ENCODE measurements at regions not wholly inside any gene's neighbourhood (a gene's known extent, or its start where the extent isn't known, plus 50 kb on each side); places are given as distances from the start of the nearest gene placed in this dataset.

DNA sequence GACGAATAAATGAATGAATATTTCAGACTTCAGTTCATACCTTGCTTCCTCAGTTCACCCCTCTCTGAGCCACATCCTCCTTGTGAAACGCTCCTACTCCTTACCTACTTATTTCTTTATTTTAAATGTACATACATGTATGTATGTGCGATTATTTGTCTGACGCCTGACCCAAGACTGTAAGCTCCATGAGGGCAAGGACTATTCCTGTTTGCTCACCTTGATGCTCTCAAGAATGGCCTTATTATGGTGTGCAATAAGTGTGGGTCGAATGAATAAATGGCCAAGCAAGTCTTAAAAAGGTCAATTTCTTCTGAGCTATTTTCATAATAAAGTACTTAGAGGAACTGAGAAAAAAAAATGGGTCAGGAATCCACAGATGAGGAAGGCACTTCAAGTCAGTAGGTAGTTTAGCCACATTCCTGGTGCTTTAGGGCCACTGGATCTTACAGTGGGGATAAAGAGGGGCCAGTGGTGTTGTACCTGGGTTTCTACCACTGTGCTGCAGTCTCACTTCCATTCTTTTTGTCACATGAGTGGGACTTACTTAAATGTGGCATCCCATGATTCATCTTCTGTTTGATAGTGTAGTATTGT is 74.7 kb downstream of the SDC1 start:
- no peak for DNase-seq

DNA sequence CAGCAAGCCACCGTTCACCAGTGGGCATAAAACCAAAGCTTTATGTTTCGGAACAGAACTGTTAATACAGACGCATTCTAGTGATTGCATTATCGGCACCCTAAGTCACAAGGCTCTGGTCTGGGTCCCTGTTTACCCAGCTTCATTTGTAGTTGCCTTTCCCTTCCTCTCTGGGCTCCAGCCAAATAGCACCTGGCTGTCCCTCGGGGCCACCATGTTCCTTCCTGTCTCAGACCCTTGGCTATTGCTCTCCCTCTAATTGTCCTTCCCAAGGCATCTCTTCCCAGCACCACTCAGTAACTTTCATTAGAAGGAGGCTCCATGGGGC is 75.3 kb downstream of the SDC1 start:
- DNase-seq, result no peak

GRCh38 chr2:20148923-20149702 is 75.8 kb downstream of the SDC1 start:
- no peak for DNase-seq

DNA sequence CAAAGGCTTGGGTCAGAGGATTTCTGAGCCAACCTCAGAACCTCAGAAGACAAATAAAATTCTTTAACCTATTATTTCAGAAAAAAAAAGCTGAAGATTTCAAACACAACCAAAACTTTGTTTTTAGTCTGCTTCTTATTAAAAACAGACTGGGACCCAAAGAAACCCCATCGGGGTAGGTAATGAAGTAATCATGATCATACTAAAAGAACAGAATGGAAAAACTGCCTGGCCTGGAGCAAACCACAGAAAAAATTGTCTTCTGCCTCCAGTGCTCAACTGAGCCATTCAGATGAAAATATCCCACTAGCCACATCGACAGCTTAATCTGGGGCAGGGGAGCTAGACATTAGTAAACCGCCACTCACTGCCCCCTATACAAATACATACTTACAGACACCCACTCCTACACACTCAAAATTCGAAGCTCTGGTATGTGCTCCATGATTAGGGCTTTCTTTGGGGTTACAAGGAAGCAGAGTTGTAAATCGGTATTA is 76.5 kb downstream of the SDC1 start:
- no peak for DNase-seq

DNA sequence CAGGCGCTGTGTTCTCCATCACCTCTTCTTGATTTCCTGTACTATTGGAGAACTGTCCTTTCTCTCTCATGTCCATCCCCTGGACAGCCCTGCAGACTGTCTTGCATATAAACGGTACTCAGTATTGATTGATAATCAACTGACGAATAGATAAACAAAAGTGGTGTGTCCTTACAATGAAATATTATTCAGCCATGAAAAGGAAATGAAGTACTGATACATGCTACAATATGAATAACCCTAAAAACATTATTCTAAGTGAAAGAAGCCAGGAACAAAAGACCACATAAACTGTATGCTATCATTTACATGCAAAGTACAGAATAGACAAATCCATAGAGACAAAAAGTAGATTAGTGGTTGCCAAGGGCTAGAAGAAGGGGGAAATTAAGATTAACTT is 77.6 kb downstream of the SDC1 start:
- DNase-seq, result no peak

DNA sequence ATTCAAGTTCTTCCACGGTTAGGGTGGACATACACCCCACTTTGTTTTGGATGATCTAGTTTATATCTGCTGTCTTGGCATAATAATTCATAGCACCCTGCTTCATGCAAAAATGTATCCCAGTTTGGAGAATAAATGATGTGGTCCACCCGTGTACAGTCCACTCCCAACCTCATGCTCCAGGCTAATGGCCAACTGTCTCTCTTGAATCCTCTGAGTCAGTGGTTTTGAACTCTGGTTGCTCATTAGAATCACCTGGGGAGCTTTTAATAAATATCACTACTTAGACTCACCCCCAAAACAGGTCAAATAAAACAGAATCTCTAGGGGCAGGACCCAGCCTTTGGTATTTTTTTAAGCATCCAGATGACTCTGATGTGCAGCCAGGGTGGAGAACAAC is 78.5 kb downstream of the SDC1 start:
- no peak for DNase-seq

GRCh38 chr2:20145497-20146193 is 79.3 kb downstream of the SDC1 start:
- DNase-seq, result no peak

DNA sequence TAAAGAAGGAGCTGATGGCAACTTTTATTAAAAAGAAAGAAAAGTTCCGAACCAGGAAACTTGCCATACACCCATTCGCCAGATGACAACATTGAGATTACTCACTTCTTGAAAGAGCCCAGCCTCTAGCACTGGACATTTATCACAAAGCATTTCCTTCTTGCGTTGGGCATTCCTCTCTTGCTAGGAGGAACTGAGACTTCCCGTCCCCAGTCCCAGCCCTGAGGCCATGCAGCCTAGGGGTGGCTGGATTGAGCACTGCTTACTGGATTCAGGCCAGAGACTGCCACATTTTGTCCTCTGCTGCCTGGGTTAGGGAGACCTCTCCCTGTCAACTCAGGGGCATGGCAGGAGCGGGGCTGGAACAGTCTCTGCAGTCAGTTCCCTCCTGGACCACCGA is 80.1 kb downstream of the SDC1 start:
- DNase-seq, result no peak

DNA sequence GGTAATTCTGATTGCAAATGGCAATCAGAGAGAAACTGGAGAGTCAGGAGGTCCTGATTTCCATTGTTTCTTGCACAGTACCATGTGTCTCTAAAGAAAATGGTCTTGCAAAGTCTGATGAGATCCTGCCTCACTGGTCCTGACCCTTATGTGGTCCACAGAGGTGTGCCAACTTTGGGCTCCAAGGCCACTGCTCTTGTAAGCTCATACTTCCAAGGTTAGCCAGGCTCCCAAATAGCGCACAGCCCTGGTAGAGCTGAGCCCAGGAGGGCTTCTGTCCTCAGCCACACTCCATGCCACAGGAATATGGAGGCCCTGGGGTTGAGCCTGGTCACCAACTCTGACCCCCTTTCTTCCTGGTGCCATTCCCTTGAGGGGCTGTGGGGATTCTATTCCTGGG is 80.7 kb downstream of the SDC1 start:
- no peak for DNase-seq

GRCh38 chr2:20143263-20143662 is 81.7 kb downstream of the SDC1 start:
- DNase-seq, result no peak

- no peak for DNase-seq
These were observed 83.1 kb downstream of the SDC1 start for GRCh38 chr2:20141806-20142205.

- no peak for DNase-seq
These were observed 83.7 kb downstream of the SDC1 start for GRCh38 chr2:20141056-20141762.

- DNase-seq, result no peak
These were observed 84.4 kb downstream of the SDC1 start for GRCh38 chr2:20140321-20141055.

DNA sequence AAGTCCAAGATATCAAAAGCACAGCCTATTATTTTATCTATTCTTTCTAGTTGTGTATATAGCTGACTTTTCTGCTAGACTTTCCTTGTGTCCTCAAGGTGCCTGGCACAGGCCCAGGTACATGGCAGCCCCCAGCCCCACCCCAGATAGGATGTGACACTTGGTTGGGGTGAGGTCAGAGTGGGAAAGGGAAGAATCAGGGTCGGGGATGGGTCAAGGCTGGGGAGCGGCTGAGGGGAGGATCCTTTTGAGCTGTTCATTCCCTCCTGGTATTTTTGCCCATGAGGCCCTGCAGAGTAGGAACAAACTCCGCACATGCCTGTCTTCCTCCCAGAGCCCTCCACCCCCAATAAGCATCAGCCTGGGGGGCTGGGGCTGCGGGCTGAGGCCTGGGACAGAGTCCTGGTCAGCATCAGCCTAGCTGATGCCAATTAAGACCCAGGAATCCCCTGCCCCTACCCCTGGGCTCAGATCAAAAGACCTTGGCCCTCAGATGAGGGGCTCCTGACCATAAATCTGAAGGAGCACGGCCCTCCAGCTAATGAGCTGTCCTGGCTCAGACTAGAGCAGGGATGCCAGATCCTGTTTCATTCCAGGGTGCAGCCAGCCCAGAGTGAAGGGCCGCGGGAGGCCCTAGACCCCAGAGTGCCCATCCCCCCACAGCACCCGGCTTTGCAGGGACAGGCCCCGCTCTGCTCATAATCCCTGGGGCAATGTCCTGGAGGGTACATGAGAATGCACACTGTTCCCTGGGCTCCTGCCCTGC is 85.3 kb downstream of the SDC1 start:
- DNase-seq, result no peak

- no peak for DNase-seq
These were observed 86.2 kb downstream of the SDC1 start for GRCh38 chr2:20138696-20139095.

DNA sequence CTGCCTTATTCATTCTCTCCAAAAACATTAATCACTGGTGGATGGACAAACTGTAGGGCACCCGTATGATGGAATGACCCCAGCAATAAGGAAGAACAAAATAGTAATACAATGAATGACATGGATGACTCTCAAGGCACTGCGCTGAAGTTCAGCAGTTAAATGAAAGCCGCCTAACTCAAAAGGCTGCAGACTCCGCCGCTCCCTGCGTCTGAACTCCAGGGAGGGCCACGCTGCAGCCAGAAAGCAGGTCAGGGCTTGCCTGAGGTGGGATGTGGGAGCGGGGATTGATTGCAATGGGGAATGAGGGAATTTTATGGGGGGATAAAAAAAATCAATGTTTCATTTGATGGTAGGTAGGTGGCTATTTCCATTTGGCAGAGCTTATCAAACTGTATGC is 86.5 kb upstream of the LAPTM4A start:
- no peak for DNase-seq

DNA sequence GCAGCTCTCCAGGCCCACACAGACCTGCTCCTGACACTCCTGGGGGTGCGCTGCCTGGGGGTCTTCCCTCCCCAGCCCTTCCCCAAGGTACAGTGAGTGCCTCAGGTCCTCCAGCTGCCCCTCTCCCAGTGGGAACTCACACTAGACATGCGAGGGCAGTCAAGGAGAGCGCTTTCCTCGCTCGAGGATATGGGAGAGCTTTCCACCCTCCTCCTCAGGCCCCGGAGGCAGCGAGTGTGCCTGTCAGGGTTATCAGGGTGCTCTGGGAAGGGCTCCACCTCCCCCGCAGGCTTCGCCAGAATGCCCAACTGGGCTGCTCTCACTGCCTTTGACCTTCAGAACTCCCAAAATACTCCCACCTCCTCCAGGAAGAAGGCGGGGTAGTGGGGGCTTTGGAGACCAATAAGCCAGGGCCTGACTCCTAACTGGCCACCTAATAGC is 85.7 kb upstream of the LAPTM4A start:
- DNase-seq, result no peak

- no peak for DNase-seq
These were observed 84.7 kb upstream of the LAPTM4A start for GRCh38 chr2:20136149-20136548.

- peak; percentile 71 for DNase-seq
These were observed 84.2 kb upstream of the LAPTM4A start for GRCh38 chr2:20135631-20136050.

DNA sequence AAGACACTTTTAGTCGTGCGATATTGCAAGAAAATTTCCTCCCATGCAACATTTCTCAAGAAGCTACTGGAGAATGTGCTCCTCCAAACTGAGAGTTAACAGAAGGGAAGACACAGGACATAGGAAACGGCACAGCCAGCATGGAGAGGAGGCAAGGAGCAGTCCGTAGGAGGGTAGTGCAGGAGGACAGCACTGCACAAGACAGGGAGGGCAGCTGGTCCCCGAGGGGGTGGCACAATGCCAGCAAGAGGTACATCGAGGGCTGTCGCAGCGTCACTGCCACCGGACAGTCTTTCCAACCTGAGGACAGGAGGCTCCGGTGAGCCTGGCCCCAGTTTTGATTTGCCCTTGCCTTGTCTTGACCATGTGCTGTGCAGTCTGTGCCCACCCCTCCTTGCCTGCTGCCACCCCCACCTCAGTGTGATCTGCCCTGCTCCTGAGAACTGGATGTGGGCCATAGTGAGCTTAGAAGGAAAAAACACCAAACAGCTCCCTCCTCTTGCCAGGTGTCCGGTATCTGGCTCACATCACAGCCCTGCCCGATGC is 81.6 kb upstream of the LAPTM4A start:
- no peak for DNase-seq

GRCh38 chr2:20130821-20131645 is 79.6 kb upstream of the LAPTM4A start:
- no peak for DNase-seq
